Fibroblast of villous mesenchyme (primary cell): ENCODE measurements at regions not wholly inside any gene's neighbourhood (a gene's known extent, or its start where the extent isn't known, plus 50 kb on each side); places are given as distances from the start of the nearest gene placed in this dataset.

Experiments
- DNase-seq: peaks from one replicate; pipeline ENCODE4 v3.0.0-alpha.2; 2010; ENCODE audit warnings: low read depth
- H3K4me3 ChIP-seq: 2 replicates; pipeline ENCODE4 v1.5.1; 2011; ENCODE audit warnings: low read depth, mild to moderate bottlenecking, low read length
- CTCF ChIP-seq: IDR thresholded peaks from 2 replicates; pipeline ENCODE4 v1.5.1; 2012; ENCODE audit warnings: low read depth, mild to moderate bottlenecking, low read length; ENCODE audit not compliant: insufficient read depth

- no peak overlapping the region for H3K4me3 ChIP-seq
- no peak for DNase-seq
- TF ChIP-seq CTCF = no peak
Measured at GRCh38 chr3:140830391-140830790, 111.2 kb upstream of the SLC25A36 start.

GRCh38 chr3:140832883-140833282 lies 108.8 kb upstream of the SLC25A36 start:
- H3K4me3 ChIP-seq = no peak overlapping the region
- no peak for DNase-seq
- TF ChIP-seq CTCF = no peak

- H3K4me3 ChIP-seq = no peak overlapping the region
- peak; percentile 6 for DNase-seq
- no peak for TF ChIP-seq CTCF
Measured at GRCh38 chr3:140834266-140835037, 107.2 kb upstream of the SLC25A36 start.

GRCh38 chr3:140842984-140843649 lies 98.5 kb upstream of the SLC25A36 start:
- no peak for DNase-seq
- no peak for TF ChIP-seq CTCF

GRCh38 chr3:140843656-140844055 lies 98.0 kb upstream of the SLC25A36 start:
- no peak for DNase-seq
- H3K4me3 ChIP-seq = no peak overlapping the region
- no peak for TF ChIP-seq CTCF

More at GRCh38 chr3:140842984-140843649, 98.5 kb upstream of the SLC25A36 start:
- H3K4me3 ChIP-seq = no peak overlapping the region

- no peak for DNase-seq
- H3K4me3 ChIP-seq = no peak overlapping the region
- TF ChIP-seq CTCF = no peak
Measured at GRCh38 chr3:140844072-140844471, 97.6 kb upstream of the SLC25A36 start.
